Neuronal stem cell (in vitro differentiated cells): ENCODE measurements at regions not wholly inside any gene's neighbourhood (a gene's known extent, or its start where the extent isn't known, plus 50 kb on each side); places are given as distances from the start of the nearest gene placed in this dataset.

Experiments
- DNase-seq: peaks from one replicate; pipeline ENCODE4 v3.0.0-alpha.2; 2013; ENCODE audit warnings: low spot score
- H2AFZ ChIP-seq: one replicate; pipeline ENCODE4 v1.6.1; 2013; ENCODE audit warnings: mild to moderate bottlenecking, low read length, inconsistent platforms
- H2AK5ac ChIP-seq: 2 replicates; pipeline ENCODE4 v1.6.1; 2013; ENCODE audit warnings: low read depth, mild to moderate bottlenecking, inconsistent platforms, low read length, moderate library complexity, mixed read lengths
- H2BK120ac ChIP-seq: 2 replicates; pipeline ENCODE4 v1.6.1; 2013; ENCODE audit warnings: low read depth, mild to moderate bottlenecking, inconsistent platforms, low read length, moderate library complexity, mixed read lengths
- H2BK12ac ChIP-seq: one replicate; pipeline ENCODE4 v1.6.1; 2013; ENCODE audit warnings: low read length, inconsistent platforms
- H2BK15ac ChIP-seq: 2 replicates; pipeline ENCODE4 v1.6.1; 2013; ENCODE audit warnings: mild to moderate bottlenecking, low read length, inconsistent platforms, mixed read lengths
- H2BK5ac ChIP-seq: one replicate; pipeline ENCODE4 v1.6.1; 2013; ENCODE audit warnings: inconsistent platforms, mild to moderate bottlenecking, low read length, moderate library complexity
- H3K14ac ChIP-seq: one replicate; pipeline ENCODE4 v1.6.1; 2013; ENCODE audit warnings: low read length, inconsistent platforms
- H3K18ac ChIP-seq: 2 replicates; pipeline ENCODE4 v1.6.1; 2013; ENCODE audit warnings: low read length, inconsistent platforms
- H3K23ac ChIP-seq: 2 replicates; pipeline ENCODE4 v1.6.1; 2013; ENCODE audit warnings: low read depth, mild to moderate bottlenecking, mixed read lengths, low read length, inconsistent platforms; ENCODE audit not compliant: poor library complexity
- H3K27ac ChIP-seq: replicated peaks from 3 replicates; pipeline ENCODE4 v1.5.1; 2013; ENCODE audit warnings: low read length, inconsistent platforms
- H3K27me3 ChIP-seq, 3 experiments: 2 replicates each; pipeline ENCODE4 v1.6.1; 2013; ENCODE audit warnings: low read length in 3 of 3, mild to moderate bottlenecking in 2 of 3, inconsistent platforms in 1 of 3, low read depth in 1 of 3, mixed read lengths in 1 of 3, moderate library complexity in 1 of 3; ENCODE audit not compliant: control insufficient read depth in 3 of 3, insufficient read depth in 3 of 3
- H3K36me3 ChIP-seq, 2 donors: replicated peaks in 1 of 2; 2 replicates each; pipeline ENCODE4 v1.6.1; 2013; ENCODE audit warnings: low read length in 2 of 2; ENCODE audit not compliant: control insufficient read depth in 2 of 2, insufficient read depth in 2 of 2
- H3K4ac ChIP-seq: 2 replicates; pipeline ENCODE4 v1.6.1; 2013; ENCODE audit warnings: inconsistent platforms, mild to moderate bottlenecking, low read length, moderate library complexity
- H3K4me1 ChIP-seq, 2 donors: 1 replicate in 1 of 2; 2 replicates in 1 of 2; pipeline ENCODE4 v1.6.1; 2013; ENCODE audit warnings: low read length in 2 of 2, low read depth in 1 of 2; ENCODE audit not compliant: control insufficient read depth in 2 of 2, insufficient read depth in 1 of 2
- H3K4me2 ChIP-seq: one replicate; pipeline ENCODE4 v1.6.1; 2013; ENCODE audit warnings: mild to moderate bottlenecking, low read length, inconsistent platforms; ENCODE audit not compliant: insufficient read depth, poor library complexity, severe bottlenecking
- H3K4me3 ChIP-seq, 2 donors: 2 replicates each; pipeline ENCODE4 v1.5.1; 2013; ENCODE audit warnings: low read length in 2 of 2, mild to moderate bottlenecking in 2 of 2, inconsistent platforms in 1 of 2, moderate library complexity in 1 of 2
- H3K79me1 ChIP-seq: one replicate; pipeline ENCODE4 v1.6.1; 2013; ENCODE audit warnings: low read depth, mild to moderate bottlenecking, inconsistent platforms, low read length, moderate library complexity
- H3K9ac ChIP-seq: one replicate; pipeline ENCODE4 v1.6.1; 2013; ENCODE audit warnings: mild to moderate bottlenecking, low read depth, low read length, inconsistent platforms; ENCODE audit not compliant: poor library complexity
- H3K9me3 ChIP-seq, 2 donors: replicated peaks in 1 of 2; 2 replicates each; pipeline versions ENCODE3 to v1.6.1; 2013; ENCODE audit warnings: low read length in 2 of 2, mild to moderate bottlenecking in 2 of 2, inconsistent platforms in 1 of 2, low read depth in 1 of 2, mixed read lengths in 1 of 2, moderate library complexity in 1 of 2; ENCODE audit not compliant: control insufficient read depth in 2 of 2, insufficient read depth in 1 of 2
- H4K8ac ChIP-seq: one replicate; pipeline ENCODE4 v1.6.1; 2013; ENCODE audit warnings: low read depth, mild to moderate bottlenecking, inconsistent platforms, low read length, moderate library complexity
- H4K91ac ChIP-seq: one replicate; pipeline ENCODE4 v1.6.1; 2013; ENCODE audit warnings: low read length, low read depth, mild to moderate bottlenecking, inconsistent platforms; ENCODE audit not compliant: poor library complexity
- WGBS, 2 donors: extraction: QIAGEN DNeasy Blood & Tissue Kit; methylation state at CpG; one replicate each; pipeline ENCODE4 v1.1.7; 2013; ENCODE audit warnings: missing lambda C conversion rate in 2 of 2, mixed read lengths in 1 of 2; ENCODE audit not compliant: insufficient read length in 2 of 2, insufficient replicate concordance in 1 of 2; ENCODE audit errors: extremely low coverage in 2 of 2; 5-methylcytosine and 5-hydroxymethylcytosine counted together

DNA sequence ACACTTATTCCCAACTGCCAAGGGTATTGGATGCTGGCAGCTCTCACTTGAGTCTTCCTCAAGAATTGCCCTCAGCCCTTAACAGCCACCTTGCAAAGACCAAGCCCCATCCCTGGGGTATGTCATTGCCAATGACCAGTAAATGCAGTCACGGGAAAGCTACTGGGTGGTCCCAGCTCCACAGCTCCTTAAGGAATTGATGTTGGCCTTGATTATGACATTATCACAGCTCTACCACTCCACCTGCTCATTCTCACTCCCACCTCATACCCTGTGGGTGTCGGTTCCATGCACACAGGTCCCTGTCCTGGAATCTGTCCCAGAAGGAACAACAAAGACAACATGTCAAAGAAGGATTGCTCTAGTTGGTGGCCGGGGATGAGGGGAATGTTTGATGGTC, 60.5 kb upstream of the GJB5 start:
- no peak overlapping the region for H3K18ac ChIP-seq
- H2BK120ac ChIP-seq: no peak overlapping the region
- no peak overlapping the region for H3K14ac ChIP-seq
- no peak overlapping the region for H3K27ac ChIP-seq
- no peak overlapping the region for H2BK15ac ChIP-seq
- no peak overlapping the region for H4K91ac ChIP-seq
- DNase-seq: no peak
- WGBS, 2 donors: no CpG with 5 or more reads among the region's 3 CpGs
- H2BK12ac ChIP-seq: no peak overlapping the region
- H3K9me3 ChIP-seq: peaks cover 0 to 2% of the 10 kb centered on the region in 2 donors
- peaks cover 0 to 1% of the 10 kb centered on the region in 2 donors for H3K4me1 ChIP-seq
- H3K36me3 ChIP-seq: no peaks in the 10 kb centered on the region
- H4K8ac ChIP-seq: no peak overlapping the region
- no peak overlapping the region for H3K4ac ChIP-seq
- H3K9ac ChIP-seq: no peak overlapping the region
- H3K4me3 ChIP-seq: no peak overlapping the region
- H2AK5ac ChIP-seq: no peak overlapping the region
- H3K79me1 ChIP-seq: no peaks in the 10 kb centered on the region
- no peak overlapping the region for H3K23ac ChIP-seq
- H2AFZ ChIP-seq: no peak overlapping the region
- H3K27me3 ChIP-seq: peaks cover 0 to 10% (median 0%) of the 10 kb centered on the region in 3 experiments
- H2BK5ac ChIP-seq: no peak overlapping the region
- no peak overlapping the region for H3K4me2 ChIP-seq

DNA sequence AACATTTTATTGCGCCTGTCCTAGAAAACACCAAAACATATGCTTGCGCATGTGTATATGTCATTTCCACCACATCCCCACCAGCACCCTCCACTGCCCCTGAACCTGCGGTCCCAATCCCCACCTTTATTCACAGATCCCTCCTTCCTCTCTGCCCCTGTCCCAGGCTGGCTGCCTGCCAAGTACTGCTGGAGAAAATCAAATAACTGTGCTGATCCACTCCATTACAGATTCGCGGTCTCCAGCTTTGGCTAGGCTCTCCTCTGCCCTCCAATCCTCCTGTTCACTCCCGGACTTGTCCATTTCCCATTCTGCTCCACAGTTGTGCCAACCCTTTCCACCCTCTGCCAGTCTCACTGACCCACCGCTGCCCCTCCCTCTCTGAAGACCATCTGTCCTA, 59.3 kb upstream of the GJB5 start:
- Histone ChIP-seq H3K4me2 (no peak overlapping the region), H3K9ac (no peak overlapping the region), H3K27me3 (peaks cover 0 to 14% (median 0%) of the 10 kb centered on the region in 3 experiments), H2BK5ac (no peak overlapping the region), H3K4me1 (peaks cover 0 to 1% of the 10 kb centered on the region in 2 donors), H2BK12ac (no peak overlapping the region), H3K36me3 (no peaks in the 10 kb centered on the region), H3K4ac (no peak overlapping the region), H2AFZ (no peak overlapping the region), H3K14ac (no peak overlapping the region), H4K8ac (no peak overlapping the region), H2AK5ac (no peak overlapping the region), H3K18ac (no peak overlapping the region), H3K27ac (no peak overlapping the region), H2BK15ac (no peak overlapping the region), H2BK120ac (no peak overlapping the region), H3K23ac (no peak overlapping the region), H3K79me1 (no peaks in the 10 kb centered on the region), H3K4me3 (no peak overlapping the region), H4K91ac (no peak overlapping the region), H3K9me3 (peaks cover 0 to 2% of the 10 kb centered on the region in 2 donors)
- DNase-seq: no peak
- WGBS, 2 donors: no CpG with 5 or more reads among the region's 7 CpGs

- H2AFZ ChIP-seq: no peak overlapping the region
- H4K8ac ChIP-seq: no peak overlapping the region
- no peak overlapping the region for H2BK15ac ChIP-seq
- no peak overlapping the region for H4K91ac ChIP-seq
- H3K9ac ChIP-seq: no peak overlapping the region
- H3K9me3 ChIP-seq: peaks cover 0 to 2% of the 10 kb centered on the region in 2 donors
- no peak overlapping the region for H3K18ac ChIP-seq
- peaks cover 0 to 14% (median 0%) of the 10 kb centered on the region in 3 experiments for H3K27me3 ChIP-seq
- H3K14ac ChIP-seq: no peak overlapping the region
- no peak overlapping the region for H3K27ac ChIP-seq
- no peak overlapping the region for H2AK5ac ChIP-seq
- H3K4me2 ChIP-seq: no peak overlapping the region
- WGBS, 2 donors: no CpG with 5 or more reads among the region's 2 CpGs
- H3K79me1 ChIP-seq: no peaks in the 10 kb centered on the region
- H3K4me1 ChIP-seq: peaks cover 0 to 1% of the 10 kb centered on the region in 2 donors
- no peak overlapping the region for H3K4ac ChIP-seq
- no peak overlapping the region for H3K23ac ChIP-seq
- no peaks in the 10 kb centered on the region for H3K36me3 ChIP-seq
- no peak overlapping the region for H2BK120ac ChIP-seq
- no peak overlapping the region for H2BK5ac ChIP-seq
- H2BK12ac ChIP-seq: no peak overlapping the region
- no peak overlapping the region for H3K4me3 ChIP-seq
- no peak for DNase-seq
Observed at GRCh38 chr1:34696230-34696629, 58.6 kb upstream of the GJB5 start.

DNA sequence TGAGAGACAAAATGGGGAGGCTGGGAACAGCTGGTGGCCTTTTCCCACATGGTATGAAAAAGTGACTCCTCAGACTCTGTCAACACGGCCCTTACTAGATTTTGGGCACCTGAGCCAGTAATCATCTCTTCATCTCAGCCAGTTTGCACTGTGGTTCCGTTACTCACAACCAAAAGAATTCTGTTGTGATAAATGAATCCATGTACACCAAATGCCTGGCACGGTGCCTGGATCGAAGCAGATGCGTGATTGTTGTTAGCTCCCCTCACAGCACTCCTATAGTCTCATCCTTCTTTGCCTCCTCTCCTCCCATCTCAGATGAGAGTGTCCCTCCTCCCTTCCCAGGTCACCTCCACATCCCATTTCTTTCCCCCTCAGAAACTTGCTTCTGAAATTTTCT, 57.9 kb upstream of the GJB5 start:
- Histone ChIP-seq H3K9me3 (peaks cover 0 to 2% of the 10 kb centered on the region in 2 donors), H2BK15ac (no peak overlapping the region), H2AFZ (no peak overlapping the region), H3K4ac (no peak overlapping the region), H4K91ac (no peak overlapping the region), H3K4me2 (no peak overlapping the region), H3K79me1 (no peaks in the 10 kb centered on the region), H3K14ac (no peak overlapping the region), H3K4me1 (peaks cover 0 to 1% of the 10 kb centered on the region in 2 donors), H3K36me3 (no peaks in the 10 kb centered on the region), H2BK120ac (no peak overlapping the region), H3K18ac (no peak overlapping the region), H4K8ac (no peak overlapping the region), H3K4me3 (no peak overlapping the region), H3K23ac (no peak overlapping the region), H2BK12ac (no peak overlapping the region), H2AK5ac (no peak overlapping the region), H3K9ac (no peak overlapping the region), H3K27me3 (peaks cover 0 to 14% (median 0%) of the 10 kb centered on the region in 3 experiments), H2BK5ac (no peak overlapping the region), H3K27ac (no peak overlapping the region)
- WGBS, 2 donors: no CpG with 5 or more reads among the region's 5 CpGs
- no peak for DNase-seq
